Right hindlimb (tissue), 1 donor: ENCODE measurements at regions not wholly inside any gene's neighbourhood (a gene's known extent, or its start where the extent isn't known, plus 50 kb on each side); places are given as distances from the start of the nearest gene placed in this dataset.
"Not testable (repeated sequence)": the region's sequence is repeated elsewhere in the genome, so short reads cannot be mapped to it uniquely, and the experiment has no call there.

Source experiments
- DNase-seq: peaks from one replicate; pipeline ENCODE4 v3.0.0-alpha.2; 2018

- no peak for DNase-seq
Observed at GRCh38 chr4:177957596-177958360, 515.5 kb upstream of the AGA start.

- no peak for DNase-seq
Observed at GRCh38 chr4:177960566-177960965, 518.3 kb upstream of the AGA start.

DNA sequence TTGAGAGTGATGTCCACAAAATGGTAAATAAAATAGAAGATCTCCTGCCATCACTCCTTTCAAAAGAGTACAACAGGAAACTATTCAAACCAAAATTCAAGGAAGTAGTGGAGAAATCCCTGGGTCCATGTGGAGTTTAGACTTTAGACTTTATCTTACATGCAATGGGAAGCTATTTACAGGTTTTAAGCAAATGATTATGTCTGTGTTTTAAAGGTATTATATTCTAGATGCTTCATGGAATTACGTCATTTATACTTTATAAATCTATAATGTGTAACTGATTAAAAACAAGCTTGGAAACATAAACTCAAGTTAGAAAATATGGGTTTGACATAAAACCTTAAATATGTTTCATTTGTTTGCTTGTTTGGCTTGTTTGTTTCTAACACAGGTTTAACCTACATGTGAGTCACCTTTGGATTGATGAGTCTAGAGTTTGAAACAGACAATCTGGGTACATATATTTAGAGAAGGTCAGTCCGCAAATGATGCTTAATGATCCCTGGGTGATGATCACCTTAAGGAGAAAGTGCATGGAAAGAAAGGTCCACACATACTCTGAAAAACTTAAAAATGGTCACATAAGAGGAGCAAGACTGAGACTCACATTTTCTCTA lies 519.6 kb upstream of the AGA start:
- DNase-seq, result no peak

DNA sequence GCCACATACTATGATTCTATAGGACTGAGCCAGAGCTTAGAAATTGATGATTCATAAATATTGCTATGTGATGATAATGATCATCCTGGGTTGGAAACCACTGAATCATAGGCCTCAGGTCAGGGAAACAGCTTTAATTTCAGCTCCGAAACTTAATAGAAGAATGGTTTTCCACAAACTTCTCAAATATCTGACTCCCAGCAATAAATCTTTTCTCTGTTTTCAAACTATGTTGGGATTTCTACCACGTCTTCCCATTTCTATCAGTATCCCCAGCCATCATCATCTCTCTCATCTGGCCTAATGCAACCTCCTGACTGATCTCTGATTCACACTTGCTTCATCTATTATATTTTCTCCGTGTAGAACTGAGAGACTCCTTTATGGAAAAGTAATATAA lies 521.8 kb upstream of the AGA start:
- no peak for DNase-seq

GRCh38 chr4:177964693-177965168 lies 522.5 kb upstream of the AGA start:
- DNase-seq, result no peak

GRCh38 chr4:177967328-177967727 lies 525.1 kb upstream of the AGA start:
- no peak for DNase-seq

- no peak for DNase-seq
Observed at GRCh38 chr4:177968817-177969442, 526.7 kb upstream of the AGA start.

DNA sequence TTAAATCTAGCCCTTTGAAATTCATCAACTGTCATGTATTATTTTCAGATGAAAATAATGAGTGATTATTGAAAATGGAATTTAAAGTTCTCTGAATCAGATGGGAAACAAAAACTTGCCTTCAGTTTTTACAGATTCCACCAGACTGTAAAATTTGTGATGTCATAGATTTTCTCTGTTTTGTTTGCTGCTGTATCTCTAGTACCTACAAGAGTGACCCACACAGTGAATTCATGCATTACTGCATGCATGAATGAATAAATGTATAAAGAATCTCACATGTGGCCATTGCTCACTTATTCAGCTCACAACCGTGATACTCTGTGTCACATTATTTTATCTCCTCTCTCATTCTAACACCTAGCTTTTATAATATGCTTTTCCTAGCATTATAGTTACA lies 532.2 kb upstream of the AGA start:
- DNase-seq, result no peak

DNA sequence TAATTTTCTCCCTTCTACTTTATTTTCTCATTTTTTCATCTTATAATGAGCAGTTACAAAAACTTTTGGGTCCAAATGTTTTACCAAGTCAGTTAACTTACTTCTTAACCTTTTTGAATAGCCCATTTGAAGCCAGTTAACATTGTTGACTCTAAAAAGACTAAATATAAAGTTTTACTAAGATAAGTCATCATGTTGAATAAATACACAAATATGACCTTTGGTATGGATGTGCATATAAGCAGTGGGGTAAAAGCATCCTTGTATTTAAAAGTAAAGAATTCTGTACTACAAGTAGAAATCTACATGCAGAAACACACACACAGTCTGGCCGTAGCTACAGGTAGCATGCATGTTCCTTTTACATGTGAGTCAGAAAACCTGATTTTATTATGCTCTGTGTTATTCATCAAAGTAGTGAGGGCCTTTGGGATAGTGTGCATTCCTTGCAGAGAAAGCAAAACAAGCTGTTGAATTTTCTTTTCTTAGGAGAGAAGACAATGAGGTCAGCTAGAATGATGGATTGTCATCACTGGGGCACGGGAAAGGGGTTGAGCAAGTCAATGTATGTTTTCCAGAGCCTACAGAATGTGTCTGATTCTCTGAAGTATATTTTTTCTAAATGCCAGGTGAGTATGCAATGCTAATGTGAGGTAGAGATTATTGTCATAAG lies 533.2 kb upstream of the AGA start:
- DNase-seq, result no peak

GRCh38 chr4:177986236-177986635 lies 544.0 kb upstream of the AGA start:
- no peak for DNase-seq

GRCh38 chr4:177987896-177988295 lies 545.7 kb upstream of the AGA start:
- no peak for DNase-seq

DNA sequence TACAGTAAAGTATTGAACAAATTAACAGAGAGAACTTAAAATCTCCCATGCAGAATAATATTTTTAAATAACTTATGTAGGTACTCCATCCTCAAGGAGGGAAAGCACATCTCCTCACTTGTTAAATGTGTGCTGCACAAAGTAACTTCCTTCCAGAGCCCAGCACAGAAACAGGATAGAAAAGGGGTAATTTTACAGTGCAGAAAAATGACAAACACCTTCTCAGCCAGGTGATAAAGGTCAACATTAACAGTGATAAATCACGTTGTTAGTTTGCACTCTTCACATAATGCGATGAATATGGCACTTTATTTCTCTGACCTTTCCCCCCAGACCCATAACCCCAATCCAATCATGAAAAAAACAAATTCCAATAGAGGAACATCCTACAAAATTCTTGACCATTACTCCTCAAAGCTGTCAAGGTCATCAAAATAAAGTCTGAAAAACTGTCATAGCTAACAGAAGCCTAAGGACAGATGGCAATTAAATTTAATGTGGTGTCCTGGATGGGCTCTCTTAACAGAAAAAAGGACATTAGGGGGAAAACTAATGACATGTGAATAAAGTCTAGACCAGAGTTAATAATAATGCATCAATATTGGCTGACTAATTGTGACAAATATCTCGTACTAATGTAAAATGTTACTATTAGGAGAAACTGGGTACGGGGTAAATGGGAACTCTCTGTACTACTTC lies 547.4 kb upstream of the AGA start:
- no peak for DNase-seq

DNA sequence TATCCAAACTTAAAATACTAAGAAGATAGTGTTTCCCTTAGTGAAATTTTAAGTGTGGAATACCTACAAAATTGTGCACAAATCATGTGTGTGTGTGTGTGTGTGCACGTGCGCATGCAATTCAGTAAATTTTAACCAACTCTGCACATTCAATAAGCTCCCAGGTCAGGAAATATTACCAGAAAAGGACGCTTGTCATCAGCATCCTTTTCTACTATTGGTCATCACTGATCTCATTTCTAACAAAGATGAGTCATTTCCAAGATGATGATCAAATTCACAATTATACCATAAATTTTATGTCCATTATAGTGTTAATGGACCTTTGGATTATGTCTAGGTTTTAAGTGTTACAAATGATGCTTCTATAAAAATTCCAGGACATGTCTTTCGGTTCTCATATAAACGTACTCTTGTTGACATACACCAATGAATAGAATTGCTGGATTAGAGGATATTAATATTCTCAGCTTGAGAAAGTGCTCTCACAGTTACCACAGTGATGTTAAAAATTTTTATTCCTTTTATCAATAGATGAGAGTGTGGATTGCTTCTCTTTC lies 560.9 kb upstream of the AGA start:
- no peak for DNase-seq

- DNase-seq, result no peak
Observed at GRCh38 chr4:178010596-178010995, 568.4 kb upstream of the AGA start.

DNA sequence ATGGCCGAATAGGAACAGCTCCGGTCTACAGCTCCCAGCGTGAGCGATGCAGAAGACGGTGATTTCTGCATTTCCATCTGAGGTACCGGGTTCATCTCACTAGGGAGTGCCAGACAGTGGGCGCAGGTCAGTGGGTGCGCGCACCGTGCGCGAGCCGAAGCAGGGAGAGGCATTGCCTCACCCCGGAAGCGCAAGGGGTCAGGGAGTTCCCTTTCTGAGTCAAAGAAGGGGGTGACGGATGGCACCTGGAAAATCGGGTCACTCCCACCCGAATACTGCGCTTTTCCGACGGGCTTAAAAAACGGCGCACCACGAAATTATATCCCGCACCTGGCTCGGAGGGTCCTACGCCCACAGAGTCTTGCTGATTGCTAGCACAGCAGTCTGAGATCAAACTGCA lies 572.8 kb upstream of the AGA start:
- not testable (repeated sequence) for DNase-seq

- no peak for DNase-seq
Observed at GRCh38 chr4:178026999-178027398, 584.8 kb upstream of the AGA start.

- DNase-seq, result no peak
Observed at GRCh38 chr4:178027796-178028195, 585.6 kb upstream of the AGA start.

GRCh38 chr4:178028481-178028880 lies 586.2 kb upstream of the AGA start:
- no peak for DNase-seq

DNA sequence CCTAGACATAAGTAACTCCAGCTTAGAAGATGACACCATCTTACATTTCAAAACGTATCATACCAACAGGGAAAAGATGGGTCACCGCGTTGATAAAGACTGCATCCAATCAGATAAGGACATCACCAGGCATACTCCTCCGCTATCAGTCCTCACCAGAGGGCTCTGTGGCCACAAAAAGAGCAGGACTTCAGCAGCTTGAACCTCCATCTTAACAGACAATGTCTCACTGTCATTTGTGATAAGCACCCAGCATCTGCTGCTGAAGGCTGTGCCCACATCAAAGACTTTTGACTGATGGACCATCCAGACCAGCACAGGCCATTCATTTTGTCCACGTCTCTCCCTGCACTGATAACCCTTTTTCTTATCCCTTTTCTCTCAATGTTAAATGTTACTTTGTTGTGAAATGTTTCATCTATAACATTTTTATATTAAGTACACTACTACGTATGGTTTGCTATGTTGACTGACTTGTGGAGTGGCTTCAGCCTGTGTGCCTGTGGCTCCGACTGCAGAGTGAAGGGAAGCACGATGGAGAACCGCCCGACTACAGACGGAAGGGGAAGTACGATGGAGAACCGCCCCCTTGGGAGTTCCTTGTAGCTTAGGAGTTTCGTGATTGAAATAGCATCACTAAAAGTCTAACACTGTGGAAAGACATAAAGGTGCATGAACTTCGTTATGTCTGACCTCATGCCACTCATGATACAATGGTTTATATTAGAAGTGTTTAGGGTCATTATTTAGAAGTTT lies 595.4 kb upstream of the AGA start:
- no peak for DNase-seq

- no peak for DNase-seq
Observed at GRCh38 chr4:178056996-178057395, 614.8 kb upstream of the AGA start.

DNA sequence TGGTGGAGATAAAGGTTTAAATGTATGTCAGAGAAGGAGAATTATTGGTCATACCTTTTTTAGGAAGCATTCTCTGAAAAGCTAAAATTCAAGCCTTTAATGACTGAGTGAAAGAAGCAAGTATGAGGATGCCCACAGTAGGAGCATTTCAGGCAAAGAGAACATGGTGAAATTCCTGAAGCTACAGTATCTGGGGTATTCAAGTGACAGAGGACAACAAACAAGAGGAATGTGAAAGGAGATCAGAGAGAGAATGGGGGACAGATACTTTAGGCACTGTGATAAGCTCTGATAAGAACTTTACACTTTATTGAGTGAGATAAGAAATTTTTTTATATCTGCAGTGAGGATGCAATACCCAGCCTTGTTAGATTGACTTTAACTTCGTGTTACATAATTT lies 621.3 kb upstream of the AGA start:
- DNase-seq, result no peak
